Mesodermal cell (in vitro differentiated cells): ENCODE measurements at regions not wholly inside any gene's neighbourhood (a gene's known extent, or its start where the extent isn't known, plus 50 kb on each side); places are given as distances from the start of the nearest gene placed in this dataset.
A peak's percentile ranks its signal among the peaks of the same experiment; 100 is the strongest.
"Not testable (repeated sequence)": the region's sequence is repeated elsewhere in the genome, so short reads cannot be mapped to it uniquely, and the experiment has no call there.

Experiments used
- H3K27ac ChIP-seq: 2 replicates; pipeline ENCODE4 v1.7.0; 2013; ENCODE audit warnings: mild to moderate bottlenecking, low read depth, low read length, moderate library complexity; ENCODE audit not compliant: severe bottlenecking
- H3K36me3 ChIP-seq: 2 replicates; pipeline ENCODE4 v1.7.1; 2013; ENCODE audit warnings: mild to moderate bottlenecking, low read length, moderate library complexity; ENCODE audit not compliant: control insufficient read depth, insufficient read depth
- H3K4me1 ChIP-seq: one replicate; pipeline ENCODE4 v1.7.1; 2013; ENCODE audit warnings: mild to moderate bottlenecking, low read length; ENCODE audit not compliant: insufficient read depth, control insufficient read depth, poor library complexity, severe bottlenecking
- H3K4me3 ChIP-seq: 2 replicates; pipeline ENCODE4 v1.7.0; 2013; ENCODE audit warnings: low read length, control low read depth, mild to moderate bottlenecking; ENCODE audit not compliant: insufficient read depth, poor library complexity, severe bottlenecking; ENCODE audit errors: extremely low read depth
- H3K9me3 ChIP-seq: 2 replicates; pipeline ENCODE4 v1.7.1; 2013; ENCODE audit warnings: mild to moderate bottlenecking, low read length, moderate library complexity; ENCODE audit not compliant: control insufficient read depth
- WGBS, 2 experiments: methylation state at CpG; one replicate each; pipeline ENCODE4 v1.1.5; 2013; ENCODE audit warnings: missing lambda C conversion rate in 2 of 2; ENCODE audit not compliant: insufficient coverage in 2 of 2; 5-methylcytosine and 5-hydroxymethylcytosine counted together

DNA sequence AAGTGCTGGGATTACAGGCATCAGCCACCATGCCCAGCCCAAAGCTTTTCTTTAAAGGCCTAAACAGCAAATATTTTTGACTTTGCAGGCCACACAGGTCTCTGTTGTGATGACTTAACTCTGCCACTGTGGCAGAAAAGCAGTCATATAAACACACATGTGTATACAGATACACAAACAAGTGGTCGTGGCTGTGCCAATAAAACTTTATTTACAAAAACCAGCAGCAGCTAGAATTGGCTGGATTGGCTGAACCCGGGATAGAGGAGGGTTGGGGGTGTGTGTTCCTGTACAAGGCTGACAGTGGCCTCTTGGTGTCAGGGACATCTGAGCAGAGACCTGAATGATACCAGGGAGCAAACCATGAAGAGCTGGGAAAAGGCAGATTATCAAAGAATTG, 95.6 kb downstream of the NCOR2 start:
- Histone ChIP-seq H3K4me1 (no peaks in the 10 kb centered on the region), H3K27ac (no peak overlapping the region), H3K4me3 (no peak overlapping the region), H3K9me3 (peaks cover 24% of the 10 kb centered on the region), H3K36me3 (peaks cover 79% of the 10 kb centered on the region)
- WGBS, 2 experiments, result 88 to 100% methylated on average over 1 of the region's 2 CpGs

DNA sequence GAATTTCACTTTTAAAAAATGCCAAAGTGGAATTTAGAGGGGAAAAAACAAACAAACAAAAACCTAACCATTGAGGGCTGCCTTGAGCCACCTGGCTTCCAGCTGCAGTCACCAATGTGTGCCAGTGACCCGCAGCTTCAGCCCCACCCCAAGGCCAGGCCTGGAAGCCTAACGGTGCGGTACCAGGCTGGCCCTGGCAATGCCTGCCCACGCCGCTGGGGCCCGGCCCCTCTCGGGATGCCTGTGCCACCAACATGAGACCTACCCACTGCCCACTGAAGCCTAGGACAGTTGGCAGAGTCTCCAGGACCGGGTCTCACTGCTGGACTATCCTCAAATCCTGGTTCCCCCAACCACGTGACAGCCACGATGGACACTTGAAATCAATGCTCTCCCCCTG, 96.6 kb downstream of the NCOR2 start:
- no peak overlapping the region for H3K27ac ChIP-seq
- H3K4me3 ChIP-seq, result no peak overlapping the region
- peaks cover 78% of the 10 kb centered on the region for H3K36me3 ChIP-seq
- 99% methylated on average over 8 to 9 of the region's 10 CpGs for WGBS, 2 experiments
- H3K4me1 ChIP-seq, result peaks cover 5% of the 10 kb centered on the region
- H3K9me3 ChIP-seq, result peaks cover 26% of the 10 kb centered on the region

DNA sequence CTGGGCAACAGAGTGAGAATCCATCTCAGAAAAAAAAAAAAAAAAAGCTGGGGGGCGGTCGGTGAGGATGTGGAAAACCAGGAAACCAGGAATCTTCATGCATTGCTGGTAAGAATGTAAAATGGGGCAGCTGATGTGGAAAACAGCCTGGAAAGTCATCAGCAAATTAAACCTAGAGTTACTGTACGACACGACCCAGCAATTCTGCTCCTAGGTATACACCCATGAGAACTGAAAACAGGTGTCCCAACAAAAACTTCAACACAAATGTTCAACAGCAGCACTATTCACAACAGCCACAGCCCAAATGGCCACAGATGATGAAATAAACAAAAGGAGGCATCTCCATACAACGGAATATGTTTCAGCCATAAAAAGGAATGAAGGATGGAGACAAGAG, 97.3 kb downstream of the NCOR2 start:
- peaks cover 78% of the 10 kb centered on the region for H3K36me3 ChIP-seq
- H3K9me3 ChIP-seq, result peaks cover 32% of the 10 kb centered on the region
- peaks cover 5% of the 10 kb centered on the region for H3K4me1 ChIP-seq
- WGBS, 2 experiments, result 100% methylated on average over 2 to 3 of the region's 5 CpGs
- H3K4me3 ChIP-seq, result no peak overlapping the region
- H3K27ac ChIP-seq, result no peak overlapping the region

DNA sequence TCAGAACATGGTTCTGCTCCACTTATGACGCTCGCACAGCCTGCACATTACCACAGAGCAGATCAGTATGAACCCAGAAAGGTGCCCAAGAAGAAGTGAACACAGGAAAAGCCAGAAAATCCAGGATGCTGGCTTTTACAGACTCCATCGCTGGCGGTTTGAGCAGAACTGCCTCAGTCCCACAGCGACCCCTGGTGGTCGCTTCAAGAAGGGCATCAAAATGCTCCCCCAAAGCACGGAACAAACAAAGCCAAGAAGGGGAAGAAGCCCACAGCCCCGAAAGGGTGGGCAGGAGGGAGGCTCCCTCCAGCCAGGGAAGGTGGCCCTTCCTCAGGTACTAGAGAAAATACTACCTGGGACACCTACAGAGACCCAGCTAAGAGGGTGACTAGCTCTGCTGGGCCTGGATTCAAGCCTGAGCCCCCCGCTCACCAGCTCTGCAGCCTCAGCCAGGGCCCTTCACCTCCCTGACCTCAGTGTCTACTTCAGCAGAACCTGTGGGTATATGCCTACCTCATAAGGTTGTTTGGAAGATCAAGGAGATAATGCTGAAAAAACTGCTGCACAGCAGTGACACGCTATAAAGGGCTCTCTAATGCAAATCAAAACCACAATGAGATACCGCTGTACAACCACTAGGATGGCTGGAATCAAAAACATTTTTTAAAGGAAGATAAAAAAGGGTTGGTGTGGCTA, 98.1 kb downstream of the NCOR2 start:
- peaks cover 5% of the 10 kb centered on the region for H3K4me1 ChIP-seq
- H3K36me3 ChIP-seq, result peaks cover 78% of the 10 kb centered on the region
- peaks cover 32% of the 10 kb centered on the region for H3K9me3 ChIP-seq
- WGBS, 2 experiments, result 76 to 78% methylated on average over 9 to 10 of the region's 11 CpGs
- H3K27ac ChIP-seq, result no peak overlapping the region
- no peak overlapping the region for H3K4me3 ChIP-seq

DNA sequence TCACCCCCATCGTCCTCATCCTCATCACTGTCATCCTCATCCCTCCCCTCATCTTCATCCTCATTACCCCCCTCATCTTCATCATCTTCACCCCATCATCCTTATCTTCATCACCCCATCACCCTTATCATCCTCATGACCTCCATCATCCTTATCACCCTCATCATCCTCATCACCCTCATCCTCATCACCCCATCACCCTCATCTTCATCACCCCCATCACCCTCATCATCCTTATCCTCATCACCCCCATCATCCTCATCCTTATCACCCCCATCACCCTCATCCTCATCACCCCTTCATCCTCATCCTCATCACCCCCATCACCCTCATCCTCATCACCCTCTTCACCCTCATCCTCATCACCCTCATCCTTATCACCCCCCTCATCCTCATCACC, 99.9 kb downstream of the NCOR2 start:
- Histone ChIP-seq H3K36me3 (peaks cover 68% of the 10 kb centered on the region), H3K9me3 (peaks cover 16% of the 10 kb centered on the region)
- not testable (repeated sequence) for H3K4me3 ChIP-seq, H3K4me1 ChIP-seq, H3K27ac ChIP-seq
- WGBS, 2 experiments, result 83 to 100% methylated on average over 1 of the region's 1 CpG

DNA sequence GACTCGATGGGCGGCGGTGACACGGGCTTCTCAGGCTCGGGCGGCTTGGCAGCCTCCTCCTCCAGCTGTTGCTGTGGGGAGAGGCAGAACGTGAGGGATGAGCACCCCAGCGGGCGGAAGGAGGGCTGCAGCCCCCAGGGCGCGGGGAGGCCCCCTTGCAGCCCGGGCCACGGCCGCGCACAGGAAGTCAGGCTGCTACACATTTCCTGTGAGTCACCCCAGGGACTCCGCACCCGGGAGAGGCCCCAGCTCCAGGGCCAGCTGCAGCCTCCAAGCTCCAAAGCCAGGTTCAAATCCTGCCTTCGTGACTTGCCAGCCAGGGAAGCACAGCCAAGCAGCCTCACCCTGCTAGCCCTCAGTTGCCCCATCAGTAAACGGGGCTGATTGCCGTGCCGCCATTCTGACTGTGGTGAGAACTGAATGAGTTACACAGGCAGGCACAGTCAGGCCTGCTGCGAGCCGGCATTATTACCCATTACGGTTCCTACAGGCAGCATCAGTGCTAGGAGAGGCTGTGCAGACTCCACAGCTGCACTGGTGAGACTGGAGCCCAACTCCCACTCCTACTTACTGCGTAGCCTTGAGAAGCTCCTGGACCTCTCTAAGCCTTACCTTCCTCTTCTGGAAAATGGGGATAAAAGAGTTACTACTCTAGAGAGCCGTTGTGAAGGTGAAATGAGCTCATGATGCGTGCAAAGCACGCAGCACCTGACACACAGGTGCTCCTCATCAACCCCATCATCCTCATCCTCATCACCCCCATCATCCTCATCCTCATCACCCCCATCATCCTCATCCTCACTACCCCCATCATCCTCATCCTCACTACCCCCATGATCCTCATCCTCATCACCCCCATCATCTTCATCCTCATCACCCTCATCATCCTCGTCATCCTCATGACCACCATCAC, 100.9 kb downstream of the NCOR2 start:
- H3K27ac ChIP-seq, result no peak overlapping the region
- H3K4me3 ChIP-seq, result no peak overlapping the region
- peaks cover 15% of the 10 kb centered on the region for H3K9me3 ChIP-seq
- H3K4me1 ChIP-seq, result peaks cover 5% of the 10 kb centered on the region
- WGBS, 2 experiments, result 93 to 94% methylated on average over 25 to 26 of the region's 29 CpGs
- H3K36me3 ChIP-seq, result peaks cover 62% of the 10 kb centered on the region

DNA sequence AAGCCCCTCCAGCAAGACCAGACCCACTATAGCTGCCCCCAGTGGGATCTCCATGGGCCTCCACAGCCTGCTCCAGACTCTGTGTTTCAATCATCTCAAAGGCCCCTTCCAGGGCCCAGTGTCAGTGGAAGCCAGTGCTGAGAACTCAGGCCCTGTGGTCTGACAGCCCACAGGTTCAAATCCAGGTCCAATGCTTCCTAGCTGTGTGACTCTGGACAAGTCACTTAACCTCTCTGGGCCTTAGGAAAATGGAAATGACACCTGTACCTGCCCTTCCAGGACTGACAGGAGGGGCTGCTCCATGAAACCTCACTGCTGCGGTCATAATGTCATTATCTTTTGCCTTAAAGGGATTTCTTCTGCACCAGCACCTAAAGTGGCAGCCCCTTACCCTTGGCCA, 101.9 kb downstream of the NCOR2 start:
- no peak overlapping the region for H3K4me3 ChIP-seq
- 100% methylated on average over 1 of the region's 1 CpG for WGBS, 2 experiments
- peaks cover 60% of the 10 kb centered on the region for H3K36me3 ChIP-seq
- no peak overlapping the region for H3K27ac ChIP-seq
- H3K9me3 ChIP-seq, result peaks cover 15% of the 10 kb centered on the region
- H3K4me1 ChIP-seq, result peaks cover 5% of the 10 kb centered on the region

DNA sequence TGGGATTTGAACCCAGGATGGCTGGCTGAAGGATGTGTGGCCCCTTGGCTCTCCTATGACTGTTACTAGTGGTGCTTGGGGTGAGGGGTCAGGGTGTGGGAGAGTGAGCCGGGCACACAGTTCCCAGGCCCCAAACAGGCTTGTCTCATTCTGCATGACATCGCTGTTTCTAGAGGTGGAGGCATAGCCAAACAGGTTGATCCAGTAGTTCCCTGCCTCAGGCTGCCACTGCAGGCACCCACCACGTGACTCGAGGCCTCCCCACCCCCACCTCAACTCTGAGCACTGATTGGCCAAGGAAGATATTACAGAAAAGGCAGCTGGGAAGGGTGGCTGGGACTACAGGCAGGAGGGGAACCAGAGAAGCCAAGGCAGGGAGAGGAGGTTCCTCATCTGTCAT, 102.6 kb downstream of the NCOR2 start:
- peaks cover 60% of the 10 kb centered on the region for H3K36me3 ChIP-seq
- 90 to 100% methylated on average over 2 of the region's 4 CpGs for WGBS, 2 experiments

DNA sequence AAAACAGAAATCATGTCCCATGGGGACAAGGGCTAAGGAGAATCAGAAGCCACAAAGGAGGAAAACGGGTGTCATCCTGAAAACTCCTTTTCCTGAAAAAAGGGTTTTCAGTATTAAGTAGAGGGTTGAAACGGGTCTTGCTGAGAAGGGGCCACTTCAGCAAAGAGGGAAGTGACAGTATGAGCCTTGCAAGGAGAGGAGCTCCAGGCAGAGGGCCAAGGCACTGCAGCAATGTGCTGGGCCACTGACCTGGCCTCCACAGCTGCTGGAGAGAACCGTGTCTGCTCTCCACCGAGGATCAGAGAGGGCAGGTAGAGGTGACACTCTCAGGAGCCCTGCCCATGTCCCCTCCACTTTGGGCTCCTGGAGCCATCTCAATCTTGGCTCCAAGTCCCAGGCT, 103.3 kb downstream of the NCOR2 start:
- no peak overlapping the region for H3K27ac ChIP-seq
- H3K9me3 ChIP-seq, result peaks cover 10% of the 10 kb centered on the region
- peaks cover 5% of the 10 kb centered on the region for H3K4me1 ChIP-seq
- WGBS, 2 experiments, result 89 to 91% methylated on average over 4 of the region's 4 CpGs
- H3K4me3 ChIP-seq, result no peak overlapping the region
- peaks cover 58% of the 10 kb centered on the region for H3K36me3 ChIP-seq

More for the DNA sequence above, 102.6 kb downstream of the NCOR2 start:
- Histone ChIP-seq H3K27ac (no peak overlapping the region), H3K4me1 (peaks cover 5% of the 10 kb centered on the region), H3K4me3 (no peak overlapping the region), H3K9me3 (peaks cover 15% of the 10 kb centered on the region)

DNA sequence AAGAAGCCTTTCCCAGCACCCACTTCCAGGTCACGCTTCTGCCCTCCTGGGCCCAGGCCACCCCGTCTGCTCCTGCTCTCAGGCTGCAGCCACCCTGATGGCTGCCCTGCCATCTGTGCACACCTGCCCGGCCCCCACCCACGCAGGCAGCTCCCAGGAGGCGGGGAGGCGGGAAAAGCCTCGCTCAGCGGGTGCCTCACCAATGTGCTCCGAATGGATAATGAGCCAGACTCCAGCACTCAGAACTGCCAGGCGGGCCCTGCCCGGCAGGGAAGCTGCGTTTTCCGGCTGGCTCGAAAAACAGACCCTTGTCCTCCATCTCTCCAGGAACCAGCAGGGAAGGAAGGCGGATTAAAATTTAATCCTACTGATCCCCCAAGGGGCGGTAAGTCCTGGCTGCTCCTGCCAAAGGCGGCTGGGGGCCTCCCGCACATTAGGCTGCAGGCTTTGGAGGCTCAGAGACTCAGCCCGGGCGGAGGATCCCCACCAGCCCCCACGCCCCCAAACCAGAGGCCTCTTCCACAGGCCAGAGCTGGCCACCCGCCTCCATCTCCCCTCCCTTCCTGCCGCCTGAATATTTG, 104.0 kb downstream of the NCOR2 start:
- 86 to 88% methylated on average over 11 to 19 of the region's 23 CpGs for WGBS, 2 experiments

More for the DNA sequence above, 104.0 kb downstream of the NCOR2 start:
- Histone ChIP-seq H3K27ac (peak overlapping the region; percentile 10), H3K4me1 (peaks cover 5% of the 10 kb centered on the region), H3K9me3 (peaks cover 8% of the 10 kb centered on the region), H3K4me3 (no peak overlapping the region), H3K36me3 (peaks cover 60% of the 10 kb centered on the region)
